HTR-8/SVneo (cell line): ENCODE measurements at regions not wholly inside any gene's neighbourhood (a gene's known extent, or its start where the extent isn't known, plus 50 kb on each side); places are given as distances from the start of the nearest gene placed in this dataset.

Source experiments
- DNase-seq: peaks from one replicate; pipeline ENCODE4 v3.0.0; 2011; ENCODE audit warnings: low spot score, mixed read lengths; ENCODE audit not compliant: insufficient read length
- FAIRE-seq: peaks from 2 replicates; lab custom pipeline; 2011; peaks lifted over from hg19 to GRCh38; lab: Jason Lieb, UNC

- no peak for FAIRE-seq
- DNase-seq = no peak
Measured at GRCh38 chr14:55964091-55964490, 154.1 kb upstream of the PELI2 start.

GRCh38 chr14:55964821-55965220 lies 153.4 kb upstream of the PELI2 start:
- no peak for FAIRE-seq
- no peak for DNase-seq

GRCh38 chr14:55965851-55966250 lies 152.4 kb upstream of the PELI2 start:
- no peak for FAIRE-seq
- DNase-seq = no peak

GRCh38 chr14:55968741-55969140 lies 149.5 kb upstream of the PELI2 start:
- DNase-seq (no peak), FAIRE-seq (no peak)

- no peak for DNase-seq
- FAIRE-seq = no peak
Measured at GRCh38 chr14:55973285-55973800, 144.9 kb upstream of the PELI2 start.

- no peak for DNase-seq
Measured at GRCh38 chr14:55973911-55974630, 144.1 kb upstream of the PELI2 start.

GRCh38 chr14:55975281-55975910 lies 142.8 kb upstream of the PELI2 start:
- no peak for FAIRE-seq
- DNase-seq = no peak

More at GRCh38 chr14:55973911-55974630, 144.1 kb upstream of the PELI2 start:
- FAIRE-seq = no peak

GRCh38 chr14:55976219-55976618 lies 142.0 kb upstream of the PELI2 start:
- no peak for FAIRE-seq
- DNase-seq = no peak

GRCh38 chr14:55976655-55977054 lies 141.6 kb upstream of the PELI2 start:
- FAIRE-seq = no peak
- DNase-seq = no peak

- DNase-seq (no peak), FAIRE-seq (peak; percentile 4)
Measured at GRCh38 chr14:55977392-55978150, 140.6 kb upstream of the PELI2 start.

GRCh38 chr14:55979096-55979495 lies 139.1 kb upstream of the PELI2 start:
- FAIRE-seq = no peak
- DNase-seq = no peak

- FAIRE-seq (no peak), DNase-seq (no peak)
Measured at GRCh38 chr14:55979781-55980180, 138.4 kb upstream of the PELI2 start.

- FAIRE-seq = no peak
Measured at GRCh38 chr14:55980970-55981369, 137.2 kb upstream of the PELI2 start.

GRCh38 chr14:55986069-55986468 lies 132.1 kb upstream of the PELI2 start:
- DNase-seq = no peak
- FAIRE-seq = peak; percentile 4

More at GRCh38 chr14:55980970-55981369, 137.2 kb upstream of the PELI2 start:
- no peak for DNase-seq

- DNase-seq (no peak), FAIRE-seq (no peak)
Measured at GRCh38 chr14:56000846-56001245, 117.4 kb upstream of the PELI2 start.

- no peak for DNase-seq
- FAIRE-seq = no peak
Measured at GRCh38 chr14:56002342-56002741, 115.9 kb upstream of the PELI2 start.

- FAIRE-seq (no peak), DNase-seq (no peak)
Measured at GRCh38 chr14:56002876-56003625, 115.2 kb upstream of the PELI2 start.

GRCh38 chr14:56004323-56004722 lies 113.9 kb upstream of the PELI2 start:
- DNase-seq (no peak), FAIRE-seq (no peak)

GRCh38 chr14:56004786-56005185 lies 113.4 kb upstream of the PELI2 start:
- DNase-seq (no peak), FAIRE-seq (no peak)
